Pulmonary artery endothelial cell (primary cell): ENCODE measurements at regions not wholly inside any gene's neighbourhood (a gene's known extent, or its start where the extent isn't known, plus 50 kb on each side); places are given as distances from the start of the nearest gene placed in this dataset.

Experiments
- DNase-seq: peaks from one replicate; pipeline ENCODE4 v3.0.0-alpha.2; 2011; ENCODE audit warnings: low read depth, low spot score

DNA sequence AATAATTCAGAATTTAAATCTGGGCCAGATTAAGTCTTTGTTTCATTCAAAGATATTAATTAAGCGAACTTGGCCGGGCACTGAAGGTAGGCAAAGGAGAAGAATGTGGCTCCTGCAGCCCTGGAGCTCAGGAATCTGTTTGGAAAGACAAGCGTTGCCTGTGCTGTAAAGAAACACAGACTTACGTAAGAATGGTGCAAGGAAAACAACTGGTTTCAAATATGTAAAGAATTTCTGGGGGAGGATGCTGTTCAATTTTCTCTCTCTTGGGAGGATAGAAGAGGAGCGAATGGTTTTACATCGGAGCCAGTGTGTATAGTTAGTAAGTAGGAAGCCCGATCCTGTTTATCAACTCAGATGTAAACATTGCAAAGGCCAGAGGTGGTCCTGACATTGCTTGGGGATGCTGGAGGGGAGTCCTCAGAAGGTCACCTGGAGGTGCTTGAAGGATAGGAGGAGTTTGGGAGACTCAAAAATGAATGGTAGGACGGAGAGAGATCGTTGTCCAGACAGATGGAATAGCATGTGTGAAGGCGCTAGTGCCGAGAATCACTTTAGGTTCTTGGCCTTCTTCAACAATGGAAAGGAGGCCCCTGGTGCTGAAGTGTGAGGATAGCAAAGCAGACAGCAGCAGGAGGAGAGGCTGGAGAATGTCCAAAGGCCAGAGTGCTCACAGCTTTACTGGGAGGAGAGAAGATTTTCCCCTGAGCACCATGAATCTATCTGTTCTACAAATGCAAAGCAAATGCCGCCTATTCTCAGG lies 456.1 kb downstream of the LPIN1 start:
- DNase-seq: no peak

DNA sequence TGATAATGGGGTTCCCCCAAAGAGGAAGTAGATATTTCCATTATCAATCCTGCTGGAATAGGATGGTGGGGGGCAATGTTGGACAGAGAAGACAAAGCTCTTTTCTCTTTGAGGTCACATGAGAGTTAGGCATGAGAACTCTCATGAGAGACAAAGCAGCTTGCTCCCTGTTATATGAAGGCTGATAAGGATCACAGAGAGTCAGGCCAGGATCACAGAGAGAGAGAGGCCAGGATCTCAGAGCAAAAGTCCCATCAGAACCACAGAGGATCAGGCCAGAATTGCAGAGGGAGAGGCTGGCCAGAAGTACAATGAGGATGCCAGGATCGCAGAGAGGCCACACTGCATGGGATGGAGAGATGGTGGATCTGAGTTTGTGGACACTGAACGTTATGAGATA lies 457.1 kb downstream of the LPIN1 start:
- no peak for DNase-seq

DNA sequence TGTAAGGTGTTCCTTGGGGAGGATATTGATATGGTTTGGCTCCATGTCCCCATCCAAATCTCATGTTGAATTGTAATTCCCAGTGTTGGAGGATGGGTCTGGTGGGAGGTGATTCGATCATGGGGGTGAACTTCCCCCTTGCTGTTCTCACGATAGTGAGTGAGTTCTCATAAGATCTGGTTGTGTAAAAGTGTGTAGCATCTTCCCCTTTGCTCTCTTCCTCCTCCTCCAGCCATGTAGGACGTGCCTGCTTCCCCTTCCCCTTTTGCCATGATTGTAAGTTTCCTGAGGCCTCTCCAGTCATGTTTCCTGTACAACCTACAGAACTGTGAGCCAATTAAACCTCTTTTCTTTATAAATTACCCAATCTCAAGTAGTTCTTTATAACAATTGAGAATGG lies 458.7 kb downstream of the LPIN1 start:
- no peak for DNase-seq

DNA sequence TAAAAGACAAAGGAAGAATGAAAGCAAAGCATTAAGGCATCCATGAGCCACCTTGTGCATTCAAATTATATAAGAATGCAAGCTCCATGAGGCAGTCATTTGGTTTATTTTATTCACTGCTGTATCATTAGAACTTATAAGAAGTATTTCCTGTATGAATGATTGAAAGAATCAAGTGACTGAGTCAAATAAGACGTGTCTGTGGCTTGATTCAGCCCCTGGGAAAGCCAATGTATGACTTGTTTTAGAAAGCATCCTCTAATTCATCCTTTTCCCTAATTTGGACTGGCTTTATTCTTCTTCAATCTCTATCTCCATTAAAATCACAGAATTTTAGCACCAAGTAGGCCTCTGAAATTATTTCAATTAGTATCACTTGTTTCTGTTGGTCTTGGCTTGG lies 461.1 kb downstream of the LPIN1 start:
- DNase-seq: no peak

DNA sequence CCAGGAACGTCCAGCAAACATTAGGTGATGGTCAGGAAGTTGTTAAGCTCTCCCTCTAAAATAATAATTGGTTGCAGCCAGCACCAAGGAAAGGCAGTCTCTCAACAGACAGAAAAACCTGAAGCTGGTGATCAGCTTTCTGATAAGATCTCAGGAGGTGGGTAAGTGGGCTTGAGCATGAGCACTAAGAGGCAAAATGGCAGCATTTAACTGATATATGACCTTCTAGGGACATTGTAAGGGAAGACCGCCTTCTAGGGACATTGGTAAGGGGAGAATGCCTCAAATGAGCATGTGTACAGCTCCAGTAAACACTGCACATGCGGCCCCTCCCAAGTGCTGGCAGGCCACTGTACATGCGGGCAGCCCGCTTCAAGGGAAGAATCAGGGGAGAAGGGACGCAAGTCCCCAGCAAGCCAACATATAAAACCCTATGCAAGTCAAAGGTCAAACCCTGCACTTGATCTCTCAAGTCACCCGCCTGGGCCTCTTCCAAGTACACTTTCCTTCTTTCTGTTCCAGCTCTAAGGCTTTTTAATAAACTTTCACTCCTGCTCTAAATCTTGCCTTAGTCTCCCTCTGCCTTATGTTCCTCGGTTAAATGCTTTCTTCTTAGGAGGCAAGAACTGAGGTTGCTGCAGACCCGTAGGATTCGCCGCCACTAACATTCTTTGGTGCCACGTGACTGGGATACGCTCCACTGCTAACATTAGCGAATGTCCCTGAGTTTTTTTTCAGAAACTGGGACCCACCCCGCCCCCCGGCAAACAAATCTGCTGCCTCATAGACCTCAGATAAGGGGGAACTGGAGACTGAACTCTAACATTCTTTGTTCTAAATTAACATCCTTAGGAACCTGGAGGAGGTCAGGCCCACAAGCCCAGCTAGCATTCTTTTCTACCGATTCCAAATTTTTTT lies 463.8 kb downstream of the LPIN1 start:
- DNase-seq: no peak

DNA sequence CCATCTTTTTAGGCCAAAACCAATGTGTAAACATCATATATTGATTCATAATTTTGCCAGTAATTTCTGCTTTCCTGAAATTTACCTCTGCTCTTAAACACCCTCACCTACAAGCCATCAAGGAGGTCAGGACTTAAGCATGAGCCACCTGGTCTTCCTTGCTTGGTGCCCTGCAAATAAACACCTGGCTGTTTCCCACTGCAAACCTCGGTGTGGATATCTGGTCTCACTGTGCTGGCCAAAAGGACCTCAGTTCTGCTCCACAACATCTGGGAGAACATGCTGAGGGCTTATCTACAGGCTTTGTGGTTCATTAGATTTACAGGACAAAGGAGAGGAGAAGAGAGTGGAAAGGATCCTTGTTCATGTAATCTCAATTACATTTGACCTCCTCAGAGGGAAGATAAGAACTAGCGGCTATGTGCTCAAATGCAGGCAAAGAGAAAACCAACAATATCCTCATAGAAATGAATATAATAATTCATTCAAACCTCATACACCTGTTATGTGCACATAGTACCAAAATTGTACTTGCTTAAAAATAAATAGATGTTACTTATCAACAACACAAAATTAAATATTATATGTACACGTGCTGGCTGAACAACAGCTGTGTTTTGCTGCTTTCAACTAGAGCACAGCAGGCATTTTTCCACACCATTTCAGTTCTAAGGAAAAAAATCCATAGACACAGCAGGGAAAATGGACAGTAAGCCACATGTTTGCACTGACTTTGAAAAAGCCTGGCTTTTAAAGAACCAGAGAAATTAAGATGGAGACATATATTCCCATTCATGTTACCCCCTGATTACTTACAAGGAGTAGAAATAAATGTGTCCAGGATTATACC lies 465.1 kb downstream of the LPIN1 start:
- DNase-seq: no peak

DNA sequence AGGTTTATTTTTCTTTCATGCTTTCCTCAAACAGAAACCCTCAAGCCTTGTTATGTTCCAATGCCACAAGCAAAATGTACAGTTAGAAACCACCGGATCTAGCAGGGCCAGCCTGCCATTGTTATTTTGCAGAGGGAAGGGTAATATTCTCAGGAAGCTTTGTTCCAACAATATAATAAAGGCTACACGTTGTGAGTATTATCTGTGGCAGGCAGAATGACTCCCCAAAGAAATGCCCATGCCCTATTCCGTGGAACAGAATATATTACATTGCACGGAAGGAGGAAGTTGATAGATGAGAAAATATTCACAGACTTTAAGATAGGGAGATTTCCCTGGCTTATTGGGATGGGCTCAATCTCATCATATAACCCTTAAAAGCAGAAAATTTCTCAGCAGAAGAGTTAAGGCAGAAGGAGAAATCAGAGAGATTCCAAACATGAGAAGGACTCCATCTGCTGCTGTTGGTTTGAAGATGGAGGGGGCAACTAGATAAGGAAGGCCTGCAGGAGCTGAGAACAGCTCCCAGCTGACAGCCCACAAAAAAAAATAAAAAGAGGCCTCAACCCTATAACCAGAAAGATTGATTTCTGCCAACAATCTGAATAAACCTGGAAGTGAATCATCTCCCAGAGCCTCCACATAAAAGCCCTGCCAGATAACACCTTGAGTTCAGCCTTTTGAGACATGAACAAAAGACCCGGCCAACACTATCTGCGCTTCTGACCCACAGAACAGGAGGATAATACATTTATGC lies 466.6 kb downstream of the LPIN1 start:
- no peak for DNase-seq

DNA sequence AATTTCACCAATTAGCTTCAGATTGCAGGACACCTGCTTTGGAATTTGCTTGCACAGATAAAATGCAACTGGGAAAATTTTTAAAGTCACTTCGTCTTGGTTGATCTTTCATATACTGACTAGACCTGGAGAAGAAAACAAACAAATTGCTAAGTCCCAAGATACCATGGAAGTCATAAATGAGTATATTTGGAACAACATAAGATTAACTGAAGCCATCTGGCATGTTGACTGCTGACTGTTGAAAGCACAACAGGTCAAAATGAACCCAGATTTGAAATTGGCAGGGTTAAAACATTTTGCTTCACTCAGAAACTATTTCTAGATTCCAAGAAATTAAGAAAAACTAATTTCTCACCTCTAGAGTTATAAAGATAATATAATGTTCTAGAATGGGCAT lies 470.7 kb downstream of the LPIN1 start:
- DNase-seq: no peak

DNA sequence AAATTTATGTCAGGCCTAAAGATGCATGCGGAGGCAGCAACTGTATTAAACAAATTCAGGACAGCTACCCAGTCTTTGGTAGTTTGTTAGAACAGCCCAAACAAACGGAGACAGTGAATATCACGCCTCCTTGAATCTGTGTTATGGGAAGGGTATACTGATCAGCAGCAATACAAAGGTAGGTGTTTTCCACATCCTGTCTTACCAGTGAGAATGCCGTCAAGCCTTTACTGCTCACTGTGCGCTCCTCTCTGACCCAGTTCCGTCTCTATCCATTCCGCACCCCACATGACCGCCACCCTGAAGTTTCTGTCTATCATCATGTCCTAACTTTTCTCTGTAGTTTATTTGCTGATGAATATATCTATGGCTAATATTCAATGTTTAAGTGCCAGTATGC lies 473.3 kb downstream of the LPIN1 start:
- DNase-seq: no peak

DNA sequence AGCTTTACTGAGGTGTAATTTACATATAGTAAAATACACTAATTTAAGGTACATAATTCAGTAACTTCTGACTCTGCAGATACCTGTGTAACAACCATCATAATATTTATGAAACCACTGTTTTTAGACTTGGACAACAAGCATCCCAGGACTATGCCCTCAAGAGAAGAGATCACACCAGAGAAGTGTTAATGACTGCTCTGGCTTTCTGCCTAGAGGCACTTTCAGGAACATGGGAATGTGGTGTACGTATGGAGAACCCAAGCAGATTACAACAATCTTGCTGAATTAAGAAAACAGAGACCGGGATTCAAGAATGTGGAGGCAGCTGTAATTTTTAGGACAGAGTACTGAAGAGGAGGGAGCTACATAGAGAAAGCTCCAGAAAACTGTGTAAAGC lies 475.2 kb downstream of the LPIN1 start:
- no peak for DNase-seq

DNA sequence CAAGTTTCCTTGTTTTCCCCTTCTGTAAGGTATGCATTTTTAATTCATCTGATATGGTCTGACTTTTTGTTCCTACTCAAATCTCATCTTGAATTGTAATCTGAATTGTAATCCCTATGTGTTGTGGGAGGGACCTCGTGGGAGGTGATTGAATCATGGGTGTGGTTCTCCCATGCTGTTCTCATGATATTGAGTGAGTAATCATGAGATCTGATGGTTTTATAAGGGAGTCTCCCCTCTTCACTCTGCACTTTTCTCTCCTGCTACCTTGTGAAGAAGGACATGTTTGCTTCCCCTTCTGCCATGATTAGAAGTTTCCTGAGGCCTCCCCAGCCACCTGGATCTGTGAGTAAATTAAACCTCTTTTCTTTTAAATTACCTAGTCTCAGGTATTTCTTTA lies 476.1 kb downstream of the LPIN1 start:
- DNase-seq: no peak

DNA sequence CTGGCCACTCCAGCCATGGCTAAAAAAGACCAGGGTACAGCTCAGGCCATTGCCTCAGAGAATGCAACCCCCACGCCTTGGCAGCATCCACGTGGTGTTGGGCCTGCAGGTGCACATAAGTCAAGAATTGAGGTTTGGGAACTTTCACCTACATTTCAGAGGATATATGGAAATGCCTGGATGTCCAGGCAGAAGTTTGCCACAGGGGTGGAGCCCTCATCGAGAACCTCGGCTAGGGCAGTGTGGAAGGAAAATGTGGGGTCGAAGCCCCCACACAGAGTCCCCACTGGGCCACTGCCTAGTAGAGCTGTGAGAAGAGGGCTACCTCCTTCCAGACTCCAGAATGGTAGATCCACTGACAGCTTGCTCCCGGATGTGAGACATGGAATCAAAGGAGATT lies 477.3 kb downstream of the LPIN1 start:
- DNase-seq: no peak

DNA sequence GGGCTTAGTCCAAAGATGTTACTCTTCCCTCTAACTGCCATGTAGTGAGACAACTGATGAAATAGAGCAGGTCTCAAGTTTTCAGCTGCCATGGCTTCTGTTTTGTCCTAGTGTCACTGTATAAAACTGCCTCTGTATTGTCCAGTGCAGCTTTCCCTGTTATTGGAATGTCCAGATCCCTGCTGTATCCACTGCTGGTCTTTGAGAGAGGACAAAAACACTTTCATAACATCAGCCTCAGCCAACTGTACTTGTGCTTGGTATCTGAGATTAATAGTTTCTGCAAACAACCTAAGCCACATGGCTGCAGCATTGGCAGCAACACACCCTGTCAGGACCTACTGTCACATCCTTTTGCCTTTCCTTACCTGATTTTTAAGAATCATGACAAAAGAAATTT lies 480.2 kb downstream of the LPIN1 start:
- no peak for DNase-seq

DNA sequence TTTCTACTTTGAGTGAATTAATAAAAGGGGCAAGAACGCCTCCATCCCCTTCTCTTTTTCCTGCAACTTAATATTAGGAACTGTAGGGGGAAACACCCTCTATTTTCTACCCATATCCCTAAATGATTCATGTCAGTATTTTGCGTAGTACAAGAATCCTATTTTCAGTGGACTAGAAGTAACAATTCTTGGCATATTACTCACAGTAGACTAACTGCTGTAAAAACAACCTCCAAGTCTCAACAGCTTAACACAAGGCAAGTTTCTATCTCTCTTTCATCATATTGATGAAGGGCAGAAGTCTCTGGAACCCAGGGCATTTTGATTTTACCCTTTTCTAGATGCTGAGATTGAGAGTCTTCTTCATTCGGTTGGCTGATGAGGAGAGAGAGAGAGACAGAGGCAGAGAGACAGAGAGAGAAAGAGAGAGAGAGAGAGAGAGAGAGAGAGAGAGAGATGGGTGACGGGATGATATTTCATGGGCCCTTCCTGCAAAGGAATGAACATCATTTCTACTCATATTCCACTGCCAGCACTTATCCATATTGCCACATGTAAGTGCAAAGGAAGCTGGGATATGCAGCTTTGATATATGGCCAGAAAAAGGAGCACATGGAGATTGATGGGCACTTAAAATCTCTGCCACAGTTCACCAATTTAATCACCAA lies 481.6 kb downstream of the LPIN1 start:
- DNase-seq: no peak

DNA sequence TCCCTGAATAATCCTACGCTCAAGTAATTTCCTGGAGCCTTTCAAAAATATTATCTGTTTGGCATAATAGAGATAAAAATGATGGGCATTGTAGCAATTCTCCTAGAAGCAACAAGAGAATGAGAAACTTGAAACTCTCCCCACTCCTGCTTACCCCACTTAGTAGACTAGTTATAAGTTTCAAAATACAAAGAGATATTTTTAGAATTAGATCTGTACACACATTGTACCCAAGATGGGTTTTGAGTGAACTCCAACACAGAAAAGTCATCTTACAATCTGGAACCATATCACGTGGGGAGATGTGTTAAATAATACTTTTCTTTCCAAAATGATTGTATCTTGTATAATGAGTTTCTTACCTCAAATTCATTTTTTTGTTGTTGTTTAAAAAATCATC lies 484.9 kb downstream of the LPIN1 start:
- DNase-seq: no peak

DNA sequence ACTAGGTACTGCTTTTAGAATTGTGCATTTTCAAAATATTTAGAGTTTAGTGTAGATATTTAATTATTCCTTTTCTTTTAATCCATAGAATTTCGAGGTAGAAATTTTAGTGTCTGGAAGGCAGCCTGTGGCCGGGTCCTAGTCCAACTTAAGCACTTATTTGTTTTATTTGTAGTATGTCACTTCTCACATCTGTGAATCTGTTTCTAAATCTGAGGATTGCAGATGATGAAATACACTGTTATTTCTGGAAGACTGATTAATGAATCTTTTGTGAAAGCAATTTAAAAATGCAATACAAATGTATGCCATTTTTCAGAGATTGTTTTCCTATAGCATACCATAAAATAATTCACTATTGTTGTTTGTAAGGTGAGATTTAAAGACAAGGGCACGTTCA lies 483.9 kb upstream of the TRIB2 start:
- DNase-seq: no peak

DNA sequence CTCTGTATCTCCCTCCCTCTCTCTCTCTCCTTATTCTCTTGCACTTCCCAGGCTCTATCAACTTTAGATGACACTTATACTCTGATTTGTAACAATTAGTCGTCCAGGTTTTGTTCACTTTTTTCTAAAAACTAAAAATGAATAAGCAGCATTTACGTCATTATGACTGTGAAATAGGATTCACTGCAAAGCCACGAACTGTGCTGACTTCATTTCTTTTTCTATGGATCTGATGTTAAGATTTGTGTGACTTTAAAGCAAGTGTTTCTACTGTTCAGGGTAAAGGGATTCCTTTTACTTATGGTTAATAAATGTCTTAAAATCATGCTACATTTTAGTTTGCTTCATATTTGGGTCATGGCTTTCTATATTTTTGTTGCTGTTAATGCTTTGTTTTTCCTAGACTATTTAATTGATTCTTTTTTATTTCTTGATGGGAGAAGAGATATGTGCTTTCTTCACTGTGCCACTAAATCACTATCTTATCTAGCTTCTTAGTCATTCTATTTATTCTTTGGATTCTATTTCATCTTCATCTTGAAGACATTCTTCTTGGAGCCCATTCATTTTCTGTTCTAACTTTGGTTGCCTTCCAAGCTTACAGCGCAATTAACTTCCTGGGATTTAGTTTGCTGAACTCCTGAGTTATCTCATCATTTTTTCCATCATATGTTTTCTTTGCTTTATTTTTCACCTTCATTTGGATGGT lies 480.4 kb upstream of the TRIB2 start:
- no peak for DNase-seq

DNA sequence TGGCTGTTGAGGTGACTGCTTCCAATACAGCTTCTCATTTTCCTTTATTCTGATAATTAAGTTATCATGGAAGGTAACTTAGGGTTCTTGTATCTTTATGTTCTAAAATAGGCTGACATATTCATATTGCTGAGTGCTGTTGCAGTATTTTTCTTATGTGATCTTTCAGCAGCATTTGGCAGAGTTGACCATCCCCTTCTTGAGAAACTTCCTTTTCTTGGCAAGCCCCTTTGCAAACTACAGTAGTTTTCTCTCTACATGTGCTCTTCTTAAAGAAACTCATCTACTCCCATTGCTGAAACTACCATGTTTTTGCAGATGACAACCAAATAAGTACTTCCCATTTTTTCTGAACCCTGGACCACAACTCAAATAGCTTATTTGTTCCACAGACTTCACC lies 476.5 kb upstream of the TRIB2 start:
- DNase-seq: no peak

DNA sequence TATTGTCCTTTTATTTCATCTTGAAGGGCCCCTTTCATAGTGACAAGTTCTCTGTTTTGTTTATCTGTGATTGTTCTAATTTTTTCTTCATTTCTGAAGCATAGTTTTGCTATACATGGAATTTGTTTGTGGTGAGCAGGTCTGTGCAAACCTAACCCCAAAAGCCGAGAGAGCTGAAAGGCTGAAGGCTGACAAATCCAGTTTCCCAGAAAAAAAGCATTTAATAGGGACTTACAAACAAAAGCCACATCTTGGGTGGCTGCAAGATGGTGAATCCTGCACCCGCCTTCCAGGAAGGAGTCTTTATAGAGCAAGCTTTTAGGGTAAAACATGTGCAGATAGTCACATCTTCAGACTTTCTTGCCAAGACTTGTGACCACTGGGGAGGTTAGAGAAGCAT lies 473.4 kb upstream of the TRIB2 start:
- DNase-seq: no peak

DNA sequence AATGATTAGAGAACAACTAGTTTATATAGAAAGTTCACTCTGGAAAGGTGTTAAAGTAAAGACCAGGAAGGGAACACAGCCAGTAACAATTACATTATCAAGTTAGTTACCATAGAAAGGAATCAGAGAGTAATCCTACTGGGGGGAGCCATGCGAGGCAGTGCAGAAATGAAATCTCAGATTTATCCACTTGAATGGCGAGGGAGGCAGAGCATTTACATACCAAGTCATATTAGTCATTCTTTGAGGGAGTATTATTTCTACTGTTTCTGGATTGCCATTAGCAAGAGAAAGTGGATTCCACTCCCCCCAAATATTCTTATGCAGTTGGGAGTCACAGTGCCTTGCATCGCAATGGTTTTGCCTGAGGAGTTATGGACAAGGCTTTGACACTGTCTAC lies 472.7 kb upstream of the TRIB2 start:
- DNase-seq: no peak
